ENCODE measurements at regions not wholly inside any gene's neighbourhood (a gene's known extent, or its start where the extent isn't known, plus 50 kb on each side); places are given as distances from the start of the nearest gene placed in this dataset.

DNA sequence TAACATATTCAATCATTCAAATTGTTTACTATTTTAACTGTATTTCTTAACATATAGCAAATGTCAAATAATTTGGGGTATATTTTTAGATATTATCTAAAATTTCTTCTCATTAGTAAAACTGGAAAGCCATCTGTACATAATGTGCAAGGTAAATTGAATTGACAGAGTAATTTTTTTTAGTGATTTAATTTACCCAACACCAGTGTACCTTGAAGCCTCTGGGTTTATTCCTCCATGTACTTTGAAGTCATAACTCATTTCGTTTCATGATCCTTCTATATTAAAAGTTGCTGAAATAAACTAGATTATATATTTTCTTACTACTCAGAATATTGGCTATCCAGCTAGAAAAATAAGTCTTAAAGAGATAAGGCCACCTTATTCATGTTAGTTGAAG, 674.9 kb downstream of the PRR16 start:
- TF ChIP-seq, protein P1, sequence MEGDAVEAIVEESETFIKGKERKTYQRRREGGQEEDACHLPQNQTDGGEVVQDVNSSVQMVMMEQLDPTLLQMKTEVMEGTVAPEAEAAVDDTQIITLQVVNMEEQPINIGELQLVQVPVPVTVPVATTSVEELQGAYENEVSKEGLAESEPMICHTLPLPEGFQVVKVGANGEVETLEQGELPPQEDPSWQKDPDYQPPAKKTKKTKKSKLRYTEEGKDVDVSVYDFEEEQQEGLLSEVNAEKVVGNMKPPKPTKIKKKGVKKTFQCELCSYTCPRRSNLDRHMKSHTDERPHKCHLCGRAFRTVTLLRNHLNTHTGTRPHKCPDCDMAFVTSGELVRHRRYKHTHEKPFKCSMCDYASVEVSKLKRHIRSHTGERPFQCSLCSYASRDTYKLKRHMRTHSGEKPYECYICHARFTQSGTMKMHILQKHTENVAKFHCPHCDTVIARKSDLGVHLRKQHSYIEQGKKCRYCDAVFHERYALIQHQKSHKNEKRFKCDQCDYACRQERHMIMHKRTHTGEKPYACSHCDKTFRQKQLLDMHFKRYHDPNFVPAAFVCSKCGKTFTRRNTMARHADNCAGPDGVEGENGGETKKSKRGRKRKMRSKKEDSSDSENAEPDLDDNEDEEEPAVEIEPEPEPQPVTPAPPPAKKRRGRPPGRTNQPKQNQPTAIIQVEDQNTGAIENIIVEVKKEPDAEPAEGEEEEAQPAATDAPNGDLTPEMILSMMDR (IDR thresholded peaks at IDR 0.05): no peak
- no peak for TF ChIP-seq POLR2A (IDR thresholded peaks at IDR 0.05; ENCODE audit: low read depth)
- no peak for TF ChIP-seq POLR2AphosphoS5 (IDR thresholded peaks at IDR 0.05)
